WTC11 (cell line): ENCODE measurements at regions not wholly inside any gene's neighbourhood (a gene's known extent, or its start where the extent isn't known, plus 50 kb on each side); places are given as distances from the start of the nearest gene placed in this dataset.

Experiments
- ATAC-seq: fragments of 200-7000 bp; cut with Tn5 transposase; 2 replicates; pipeline ENCODE4 v1.10.0; 2021; ENCODE audit warnings: mild to moderate bottlenecking, moderate library complexity
- CTCF ChIA-PET: fragments of 300-600 bp; sonication (Branson Sonifier 250); formaldehyde crosslinking; loops from one replicate; lab custom pipeline; 2021; ENCODE audit warnings: antibody characterized with exemption; lab: Charles Lee
- POLR2A ChIA-PET: fragments of 350-600 bp; sonication (Branson Sonifier 250); formaldehyde crosslinking; loops from one replicate; lab custom pipeline; 2021; ENCODE audit warnings: antibody characterized with exemption; lab: Charles Lee
- DNase-seq: peaks from one replicate; pipeline ENCODE4 v3.0.0; 2021; ENCODE audit warnings: low spot score
- H3K27ac Mint-ChIP-seq: 2 replicates; pipeline ENCODE4 v1.8.0; 2021; ENCODE audit warnings: mixed read lengths
- H3K27me3 Mint-ChIP-seq: 2 replicates; pipeline ENCODE4 v1.8.0; 2021; ENCODE audit warnings: low read depth, mild to moderate bottlenecking, moderate library complexity, mixed read lengths
- H3K36me3 Mint-ChIP-seq: 2 replicates; pipeline ENCODE4 v1.8.0; 2021; ENCODE audit warnings: mixed read lengths
- H3K4me1 Mint-ChIP-seq: 2 replicates; pipeline ENCODE4 v1.8.0; 2022; ENCODE audit warnings: mixed read lengths
- H3K4me3 Mint-ChIP-seq: 2 replicates; pipeline ENCODE4 v1.8.0; 2021; ENCODE audit warnings: mild to moderate bottlenecking, moderate library complexity, mixed read lengths
- H3K9me3 Mint-ChIP-seq: 2 replicates; pipeline ENCODE4 v1.8.0; 2021; ENCODE audit warnings: mixed read lengths
- CREM ChIP-seq: sonication (generic); formaldehyde crosslinking; IDR thresholded peaks from 2 replicates; pipeline ENCODE4 v1.8.1; 2022; ENCODE audit warnings: mild to moderate bottlenecking, missing genetic modification reagents, moderate library complexity
- FOXJ3 ChIP-seq: sonication (generic); formaldehyde crosslinking; IDR thresholded peaks from 2 replicates; pipeline ENCODE4 v1.9.0; 2021; ENCODE audit warnings: missing genetic modification reagents, mild to moderate bottlenecking, borderline replicate concordance
- JAZF1 ChIP-seq: fragments of 250-450 bp; sonication (Bioruptor Pico); IDR thresholded peaks from 2 replicates; pipeline ENCODE4 v1.9.0; 2021; ENCODE audit warnings: moderate library complexity, mild to moderate bottlenecking, inconsistent platforms
- NFYB ChIP-seq: sonication (generic); formaldehyde crosslinking; conservative IDR thresholded peaks from 2 replicates; pipeline ENCODE4 v1.8.0; 2022; ENCODE audit warnings: low read depth, missing genetic modification reagents
- OVOL2 ChIP-seq: fragments of 250-450 bp; sonication (Bioruptor Pico); IDR thresholded peaks from 2 replicates; pipeline ENCODE4 v1.9.0; 2021; ENCODE audit warnings: mild to moderate bottlenecking, borderline replicate concordance
- RORB ChIP-seq: fragments of 250-450 bp; sonication (Bioruptor Pico); IDR thresholded peaks from 2 replicates; pipeline ENCODE4 v1.9.0; 2021; ENCODE audit warnings: mild to moderate bottlenecking
- SMAD3 ChIP-seq: sonication (generic); formaldehyde crosslinking; IDR thresholded peaks from 2 replicates; pipeline ENCODE4 v1.8.0; 2022; ENCODE audit warnings: missing genetic modification reagents, mild to moderate bottlenecking, borderline replicate concordance
- ZNF121 ChIP-seq: sonication (generic); formaldehyde crosslinking; IDR thresholded peaks from 2 replicates; pipeline ENCODE4 v1.8.0; 2023; ENCODE audit warnings: missing genetic modification reagents
- TF ChIP-seq, protein P1 (sequence below): sonication (generic); formaldehyde crosslinking; IDR thresholded peaks from 2 replicates; pipeline ENCODE4 v1.8.1; 2022; ENCODE audit warnings: mild to moderate bottlenecking, missing genetic modification reagents, moderate library complexity, borderline replicate concordance
- TF ChIP-seq, protein P2 (sequence below): sonication (generic); formaldehyde crosslinking; IDR thresholded peaks from 2 replicates; pipeline ENCODE4 v1.8.0; 2022; ENCODE audit warnings: missing genetic modification reagents
- TF ChIP-seq, protein P3 (sequence below): sonication (generic); formaldehyde crosslinking; IDR thresholded peaks from 2 replicates; pipeline ENCODE4 v1.8.1; 2023; ENCODE audit warnings: mild to moderate bottlenecking, missing genetic modification reagents
- TF ChIP-seq, protein P4 (sequence below): sonication (generic); formaldehyde crosslinking; IDR thresholded peaks from 2 replicates; pipeline ENCODE4 v1.8.1; 2023; ENCODE audit warnings: mild to moderate bottlenecking, missing genetic modification reagents
- TF ChIP-seq, protein P5 (sequence below): sonication (generic); formaldehyde crosslinking; IDR thresholded peaks from 2 replicates; pipeline ENCODE4 v1.8.1; 2022; ENCODE audit warnings: low read depth, missing genetic modification reagents, borderline replicate concordance
- TF ChIP-seq, protein P6 (sequence below): sonication (generic); formaldehyde crosslinking; IDR thresholded peaks from 2 replicates; pipeline ENCODE4 v1.8.0; 2022; ENCODE audit warnings: mild to moderate bottlenecking, missing genetic modification reagents
- TF ChIP-seq, protein P7 (sequence below): sonication (generic); formaldehyde crosslinking; IDR thresholded peaks from 2 replicates; pipeline ENCODE4 v1.8.0; 2023; ENCODE audit warnings: missing genetic modification reagents, mild to moderate bottlenecking, borderline replicate concordance
- TF ChIP-seq, protein P8 (sequence below): fragments of 250-450 bp; sonication (Bioruptor Pico); conservative IDR thresholded peaks from 2 replicates; pipeline ENCODE4 v1.9.0; 2021; ENCODE audit warnings: mild to moderate bottlenecking

DNA sequence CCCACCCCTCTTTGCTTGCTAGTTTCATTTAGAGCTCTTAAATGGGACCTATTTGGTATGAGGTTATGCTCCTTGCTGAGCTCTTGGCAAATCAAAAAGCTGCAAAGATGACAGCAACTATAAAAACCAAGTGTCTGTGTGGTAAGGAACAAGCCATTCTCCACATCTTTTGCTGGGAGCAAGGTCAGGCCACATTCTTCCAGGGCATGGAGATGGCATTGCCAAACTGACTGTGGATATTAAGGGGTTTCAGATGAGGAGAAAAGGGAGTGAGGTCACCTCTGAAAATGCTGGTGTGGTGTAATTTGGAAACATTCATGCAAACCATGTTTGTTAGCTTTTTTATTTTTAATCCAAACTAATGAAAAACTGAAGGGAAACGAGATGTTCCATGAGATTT lies 218.8 kb upstream of the IL12B start:
- ChIA-PET CTCF (no interaction called here), POLR2A (no interaction called here)
- H3K36me3 Mint-ChIP-seq, result peaks cover 8% of the 10 kb centered on the region

DNA sequence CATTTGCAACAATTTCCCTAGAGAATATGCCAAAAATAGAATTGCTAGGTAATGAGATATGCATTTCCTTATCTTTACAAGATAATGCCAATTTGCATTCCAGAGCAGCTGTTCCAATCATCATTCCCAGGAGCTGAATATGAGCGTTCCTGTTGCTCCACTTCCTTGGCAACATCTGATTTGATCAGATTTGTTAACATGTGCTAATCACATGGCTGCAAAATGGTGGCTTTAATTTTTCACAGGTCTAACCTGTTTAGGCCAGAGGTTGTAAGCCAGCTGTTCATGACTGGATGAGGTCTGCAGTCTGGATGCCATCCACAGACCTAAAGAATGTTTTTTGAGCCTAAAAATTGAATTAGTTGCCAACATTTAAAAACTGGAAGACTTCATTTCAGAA lies 220.7 kb upstream of the IL12B start:
- Mint-ChIP-seq H3K27ac (no peak overlapping the region), H3K27me3 (peaks cover 2% of the 10 kb centered on the region; the same call in 1 of the 2 replicates), H3K9me3 (peaks cover 38% of the 10 kb centered on the region), H3K4me3 (no peak overlapping the region), H3K4me1 (no peaks in the 10 kb centered on the region), H3K36me3 (peaks cover 8% of the 10 kb centered on the region)
- no peak for DNase-seq
- ChIA-PET POLR2A (interaction anchor here (0.6 kb wide), 1 partner anchor 495 kb away, joined by 3 read pairs; no protein-coding TSS in a partner anchor), CTCF (no interaction called here)
- no peak for ATAC-seq
- TF ChIP-seq SMAD3 (CRISPR knock-in tag) (no peak), OVOL2 (no peak)
- TF ChIP-seq, protein P1, sequence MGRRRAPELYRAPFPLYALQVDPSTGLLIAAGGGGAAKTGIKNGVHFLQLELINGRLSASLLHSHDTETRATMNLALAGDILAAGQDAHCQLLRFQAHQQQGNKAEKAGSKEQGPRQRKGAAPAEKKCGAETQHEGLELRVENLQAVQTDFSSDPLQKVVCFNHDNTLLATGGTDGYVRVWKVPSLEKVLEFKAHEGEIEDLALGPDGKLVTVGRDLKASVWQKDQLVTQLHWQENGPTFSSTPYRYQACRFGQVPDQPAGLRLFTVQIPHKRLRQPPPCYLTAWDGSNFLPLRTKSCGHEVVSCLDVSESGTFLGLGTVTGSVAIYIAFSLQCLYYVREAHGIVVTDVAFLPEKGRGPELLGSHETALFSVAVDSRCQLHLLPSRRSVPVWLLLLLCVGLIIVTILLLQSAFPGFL (CRISPR knock-in tag), result no peak
- TF ChIP-seq, protein P2, sequence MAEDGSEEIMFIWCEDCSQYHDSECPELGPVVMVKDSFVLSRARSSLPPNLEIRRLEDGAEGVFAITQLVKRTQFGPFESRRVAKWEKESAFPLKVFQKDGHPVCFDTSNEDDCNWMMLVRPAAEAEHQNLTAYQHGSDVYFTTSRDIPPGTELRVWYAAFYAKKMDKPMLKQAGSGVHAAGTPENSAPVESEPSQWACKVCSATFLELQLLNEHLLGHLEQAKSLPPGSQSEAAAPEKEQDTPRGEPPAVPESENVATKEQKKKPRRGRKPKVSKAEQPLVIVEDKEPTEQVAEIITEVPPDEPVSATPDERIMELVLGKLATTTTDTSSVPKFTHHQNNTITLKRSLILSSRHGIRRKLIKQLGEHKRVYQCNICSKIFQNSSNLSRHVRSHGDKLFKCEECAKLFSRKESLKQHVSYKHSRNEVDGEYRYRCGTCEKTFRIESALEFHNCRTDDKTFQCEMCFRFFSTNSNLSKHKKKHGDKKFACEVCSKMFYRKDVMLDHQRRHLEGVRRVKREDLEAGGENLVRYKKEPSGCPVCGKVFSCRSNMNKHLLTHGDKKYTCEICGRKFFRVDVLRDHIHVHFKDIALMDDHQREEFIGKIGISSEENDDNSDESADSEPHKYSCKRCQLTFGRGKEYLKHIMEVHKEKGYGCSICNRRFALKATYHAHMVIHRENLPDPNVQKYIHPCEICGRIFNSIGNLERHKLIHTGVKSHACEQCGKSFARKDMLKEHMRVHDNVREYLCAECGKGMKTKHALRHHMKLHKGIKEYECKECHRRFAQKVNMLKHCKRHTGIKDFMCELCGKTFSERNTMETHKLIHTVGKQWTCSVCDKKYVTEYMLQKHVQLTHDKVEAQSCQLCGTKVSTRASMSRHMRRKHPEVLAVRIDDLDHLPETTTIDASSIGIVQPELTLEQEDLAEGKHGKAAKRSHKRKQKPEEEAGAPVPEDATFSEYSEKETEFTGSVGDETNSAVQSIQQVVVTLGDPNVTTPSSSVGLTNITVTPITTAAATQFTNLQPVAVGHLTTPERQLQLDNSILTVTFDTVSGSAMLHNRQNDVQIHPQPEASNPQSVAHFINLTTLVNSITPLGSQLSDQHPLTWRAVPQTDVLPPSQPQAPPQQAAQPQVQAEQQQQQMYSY, result no peak
- TF ChIP-seq, protein P3, sequence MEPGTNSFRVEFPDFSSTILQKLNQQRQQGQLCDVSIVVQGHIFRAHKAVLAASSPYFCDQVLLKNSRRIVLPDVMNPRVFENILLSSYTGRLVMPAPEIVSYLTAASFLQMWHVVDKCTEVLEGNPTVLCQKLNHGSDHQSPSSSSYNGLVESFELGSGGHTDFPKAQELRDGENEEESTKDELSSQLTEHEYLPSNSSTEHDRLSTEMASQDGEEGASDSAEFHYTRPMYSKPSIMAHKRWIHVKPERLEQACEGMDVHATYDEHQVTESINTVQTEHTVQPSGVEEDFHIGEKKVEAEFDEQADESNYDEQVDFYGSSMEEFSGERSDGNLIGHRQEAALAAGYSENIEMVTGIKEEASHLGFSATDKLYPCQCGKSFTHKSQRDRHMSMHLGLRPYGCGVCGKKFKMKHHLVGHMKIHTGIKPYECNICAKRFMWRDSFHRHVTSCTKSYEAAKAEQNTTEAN (CRISPR knock-in tag), result no peak
- TF ChIP-seq, protein P4, sequence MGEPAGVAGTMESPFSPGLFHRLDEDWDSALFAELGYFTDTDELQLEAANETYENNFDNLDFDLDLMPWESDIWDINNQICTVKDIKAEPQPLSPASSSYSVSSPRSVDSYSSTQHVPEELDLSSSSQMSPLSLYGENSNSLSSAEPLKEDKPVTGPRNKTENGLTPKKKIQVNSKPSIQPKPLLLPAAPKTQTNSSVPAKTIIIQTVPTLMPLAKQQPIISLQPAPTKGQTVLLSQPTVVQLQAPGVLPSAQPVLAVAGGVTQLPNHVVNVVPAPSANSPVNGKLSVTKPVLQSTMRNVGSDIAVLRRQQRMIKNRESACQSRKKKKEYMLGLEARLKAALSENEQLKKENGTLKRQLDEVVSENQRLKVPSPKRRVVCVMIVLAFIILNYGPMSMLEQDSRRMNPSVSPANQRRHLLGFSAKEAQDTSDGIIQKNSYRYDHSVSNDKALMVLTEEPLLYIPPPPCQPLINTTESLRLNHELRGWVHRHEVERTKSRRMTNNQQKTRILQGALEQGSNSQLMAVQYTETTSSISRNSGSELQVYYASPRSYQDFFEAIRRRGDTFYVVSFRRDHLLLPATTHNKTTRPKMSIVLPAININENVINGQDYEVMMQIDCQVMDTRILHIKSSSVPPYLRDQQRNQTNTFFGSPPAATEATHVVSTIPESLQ, result no peak

More for the DNA sequence above, 218.8 kb upstream of the IL12B start:
- H3K27ac Mint-ChIP-seq, result no peak overlapping the region
- no peak for DNase-seq
- no peak overlapping the region for H3K4me3 Mint-ChIP-seq
- TF ChIP-seq, protein P5, sequence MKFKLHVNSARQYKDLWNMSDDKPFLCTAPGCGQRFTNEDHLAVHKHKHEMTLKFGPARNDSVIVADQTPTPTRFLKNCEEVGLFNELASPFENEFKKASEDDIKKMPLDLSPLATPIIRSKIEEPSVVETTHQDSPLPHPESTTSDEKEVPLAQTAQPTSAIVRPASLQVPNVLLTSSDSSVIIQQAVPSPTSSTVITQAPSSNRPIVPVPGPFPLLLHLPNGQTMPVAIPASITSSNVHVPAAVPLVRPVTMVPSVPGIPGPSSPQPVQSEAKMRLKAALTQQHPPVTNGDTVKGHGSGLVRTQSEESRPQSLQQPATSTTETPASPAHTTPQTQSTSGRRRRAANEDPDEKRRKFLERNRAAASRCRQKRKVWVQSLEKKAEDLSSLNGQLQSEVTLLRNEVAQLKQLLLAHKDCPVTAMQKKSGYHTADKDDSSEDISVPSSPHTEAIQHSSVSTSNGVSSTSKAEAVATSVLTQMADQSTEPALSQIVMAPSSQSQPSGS (CRISPR knock-in tag), result no peak
- TF ChIP-seq CREM (no peak), RORB (CRISPR knock-in tag) (no peak), JAZF1 (CRISPR knock-in tag) (no peak), FOXJ3 (no peak), ZNF121 (no peak), NFYB (CRISPR knock-in tag) (no peak)
- TF ChIP-seq, protein P6, sequence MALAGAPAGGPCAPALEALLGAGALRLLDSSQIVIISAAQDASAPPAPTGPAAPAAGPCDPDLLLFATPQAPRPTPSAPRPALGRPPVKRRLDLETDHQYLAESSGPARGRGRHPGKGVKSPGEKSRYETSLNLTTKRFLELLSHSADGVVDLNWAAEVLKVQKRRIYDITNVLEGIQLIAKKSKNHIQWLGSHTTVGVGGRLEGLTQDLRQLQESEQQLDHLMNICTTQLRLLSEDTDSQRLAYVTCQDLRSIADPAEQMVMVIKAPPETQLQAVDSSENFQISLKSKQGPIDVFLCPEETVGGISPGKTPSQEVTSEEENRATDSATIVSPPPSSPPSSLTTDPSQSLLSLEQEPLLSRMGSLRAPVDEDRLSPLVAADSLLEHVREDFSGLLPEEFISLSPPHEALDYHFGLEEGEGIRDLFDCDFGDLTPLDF (CRISPR knock-in tag), result no peak
- TF ChIP-seq, protein P7, sequence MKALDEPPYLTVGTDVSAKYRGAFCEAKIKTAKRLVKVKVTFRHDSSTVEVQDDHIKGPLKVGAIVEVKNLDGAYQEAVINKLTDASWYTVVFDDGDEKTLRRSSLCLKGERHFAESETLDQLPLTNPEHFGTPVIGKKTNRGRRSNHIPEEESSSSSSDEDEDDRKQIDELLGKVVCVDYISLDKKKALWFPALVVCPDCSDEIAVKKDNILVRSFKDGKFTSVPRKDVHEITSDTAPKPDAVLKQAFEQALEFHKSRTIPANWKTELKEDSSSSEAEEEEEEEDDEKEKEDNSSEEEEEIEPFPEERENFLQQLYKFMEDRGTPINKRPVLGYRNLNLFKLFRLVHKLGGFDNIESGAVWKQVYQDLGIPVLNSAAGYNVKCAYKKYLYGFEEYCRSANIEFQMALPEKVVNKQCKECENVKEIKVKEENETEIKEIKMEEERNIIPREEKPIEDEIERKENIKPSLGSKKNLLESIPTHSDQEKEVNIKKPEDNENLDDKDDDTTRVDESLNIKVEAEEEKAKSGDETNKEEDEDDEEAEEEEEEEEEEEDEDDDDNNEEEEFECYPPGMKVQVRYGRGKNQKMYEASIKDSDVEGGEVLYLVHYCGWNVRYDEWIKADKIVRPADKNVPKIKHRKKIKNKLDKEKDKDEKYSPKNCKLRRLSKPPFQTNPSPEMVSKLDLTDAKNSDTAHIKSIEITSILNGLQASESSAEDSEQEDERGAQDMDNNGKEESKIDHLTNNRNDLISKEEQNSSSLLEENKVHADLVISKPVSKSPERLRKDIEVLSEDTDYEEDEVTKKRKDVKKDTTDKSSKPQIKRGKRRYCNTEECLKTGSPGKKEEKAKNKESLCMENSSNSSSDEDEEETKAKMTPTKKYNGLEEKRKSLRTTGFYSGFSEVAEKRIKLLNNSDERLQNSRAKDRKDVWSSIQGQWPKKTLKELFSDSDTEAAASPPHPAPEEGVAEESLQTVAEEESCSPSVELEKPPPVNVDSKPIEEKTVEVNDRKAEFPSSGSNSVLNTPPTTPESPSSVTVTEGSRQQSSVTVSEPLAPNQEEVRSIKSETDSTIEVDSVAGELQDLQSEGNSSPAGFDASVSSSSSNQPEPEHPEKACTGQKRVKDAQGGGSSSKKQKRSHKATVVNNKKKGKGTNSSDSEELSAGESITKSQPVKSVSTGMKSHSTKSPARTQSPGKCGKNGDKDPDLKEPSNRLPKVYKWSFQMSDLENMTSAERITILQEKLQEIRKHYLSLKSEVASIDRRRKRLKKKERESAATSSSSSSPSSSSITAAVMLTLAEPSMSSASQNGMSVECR (CRISPR knock-in tag), result no peak
- TF ChIP-seq, protein P8, sequence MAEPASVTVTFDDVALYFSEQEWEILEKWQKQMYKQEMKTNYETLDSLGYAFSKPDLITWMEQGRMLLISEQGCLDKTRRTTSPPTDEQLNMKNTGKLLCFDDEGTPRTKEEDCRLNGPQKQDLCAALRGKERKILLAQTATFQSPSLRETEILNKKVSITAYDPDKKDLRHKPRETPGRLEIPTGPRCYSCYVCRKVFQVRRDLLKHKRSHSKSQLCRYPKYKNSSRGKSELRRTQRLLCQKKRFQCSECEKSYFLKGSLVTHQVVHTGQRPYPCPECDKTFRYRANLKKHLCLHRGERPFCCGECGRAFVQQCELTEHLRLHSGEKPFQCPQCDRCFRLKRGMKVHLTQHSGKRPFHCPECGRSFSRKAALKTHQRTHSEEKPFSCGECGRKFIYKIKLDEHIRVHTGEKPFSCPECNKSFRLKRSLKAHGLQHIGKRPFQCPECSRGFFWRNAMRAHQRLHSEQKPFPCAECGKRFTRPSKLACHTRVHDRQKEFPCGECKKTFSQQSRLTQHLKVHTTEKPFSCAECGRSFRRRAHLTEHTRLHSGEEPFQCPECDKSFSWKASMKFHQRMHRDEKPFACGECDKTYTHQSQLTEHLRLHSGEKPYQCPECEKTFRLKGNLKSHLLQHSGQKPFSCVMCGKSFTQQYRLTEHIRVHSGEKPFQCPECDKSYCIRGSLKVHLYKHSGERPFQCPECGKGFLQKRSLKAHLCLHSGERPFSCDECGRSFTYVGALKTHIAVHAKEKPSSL (CRISPR knock-in tag), result no peak
- TF ChIP-seq, all 79 proteins: peak for 0
- H3K4me1 Mint-ChIP-seq, result no peaks in the 10 kb centered on the region
- H3K9me3 Mint-ChIP-seq, result peaks cover 38% of the 10 kb centered on the region
- peaks cover 2% of the 10 kb centered on the region; the same call in 1 of the 2 replicates for H3K27me3 Mint-ChIP-seq
- ATAC-seq, result no peak
